ENCODE measurements at regions not wholly inside any gene's neighbourhood (a gene's known extent, or its start where the extent isn't known, plus 50 kb on each side); places are given as distances from the start of the nearest gene placed in this dataset.

DNA sequence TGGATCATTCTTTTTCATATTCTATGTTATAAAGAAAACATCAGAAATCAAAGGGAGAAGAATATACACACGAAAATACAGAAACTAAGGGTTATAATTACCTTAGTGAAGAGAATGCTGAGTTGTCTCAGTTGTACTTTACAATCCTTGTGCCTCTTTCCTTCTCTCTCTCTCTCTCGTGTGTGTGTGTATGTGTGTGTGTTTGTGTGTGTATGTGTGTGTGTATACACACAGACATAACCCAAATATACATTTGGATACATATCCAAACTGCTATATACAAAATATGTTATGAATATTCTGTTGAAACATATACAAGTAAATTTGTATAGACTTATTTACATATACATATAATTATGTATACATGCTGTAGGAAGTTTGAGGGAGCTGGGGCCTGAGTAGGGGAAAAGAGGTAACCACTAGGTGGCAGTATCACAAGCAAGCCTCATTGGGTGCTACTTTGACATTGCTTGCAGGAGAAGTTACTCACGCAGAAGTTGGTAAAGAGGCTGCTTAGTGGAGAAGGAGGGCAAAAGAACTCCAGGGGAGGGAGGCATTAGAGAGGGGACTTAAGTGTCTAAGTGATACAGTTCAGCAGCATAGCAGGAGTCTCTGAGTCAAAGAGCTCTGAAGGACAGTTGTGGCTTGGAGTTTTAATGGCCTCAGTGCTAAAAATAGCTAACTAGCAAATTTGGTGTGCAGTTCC lies 465.1 kb upstream of the PCDH20 start:
- TF ChIP-seq EZH2 (IDR thresholded peaks at IDR 0.05), result no peak
- TF ChIP-seq POLR2AphosphoS5 (IDR thresholded peaks at IDR 0.05; ENCODE audit: borderline replicate concordance, low read depth, low read length), result no peak
